Left hindlimb (tissue), 1 donor: ENCODE measurements at regions not wholly inside any gene's neighbourhood (a gene's known extent, or its start where the extent isn't known, plus 50 kb on each side); places are given as distances from the start of the nearest gene placed in this dataset.
"Not testable (repeated sequence)": the region's sequence is repeated elsewhere in the genome, so short reads cannot be mapped to it uniquely, and the experiment has no call there.

Experiments
- DNase-seq: peaks from one replicate; pipeline ENCODE4 v3.0.0-alpha.2; 2018

DNA sequence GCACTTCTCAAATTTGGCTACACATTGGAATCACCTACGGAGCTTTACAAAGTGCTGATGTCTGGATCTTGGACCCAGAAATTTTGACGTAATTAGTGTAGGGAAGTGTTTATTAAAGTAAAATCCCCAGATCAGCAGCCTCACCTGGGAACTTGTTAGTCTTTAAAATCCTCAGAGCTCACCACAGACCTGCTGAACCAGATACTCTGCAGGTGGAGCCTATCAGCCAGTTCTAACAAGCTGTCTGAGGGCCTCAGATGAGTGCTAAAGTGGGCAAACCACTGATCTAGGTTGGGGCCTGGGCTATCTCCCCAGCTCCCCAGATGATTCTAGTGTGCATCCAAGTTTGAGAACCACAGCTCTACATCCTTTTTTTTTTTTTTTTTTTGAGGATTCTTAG, 436.0 kb downstream of the ETS1 start:
- DNase-seq, result no peak

DNA sequence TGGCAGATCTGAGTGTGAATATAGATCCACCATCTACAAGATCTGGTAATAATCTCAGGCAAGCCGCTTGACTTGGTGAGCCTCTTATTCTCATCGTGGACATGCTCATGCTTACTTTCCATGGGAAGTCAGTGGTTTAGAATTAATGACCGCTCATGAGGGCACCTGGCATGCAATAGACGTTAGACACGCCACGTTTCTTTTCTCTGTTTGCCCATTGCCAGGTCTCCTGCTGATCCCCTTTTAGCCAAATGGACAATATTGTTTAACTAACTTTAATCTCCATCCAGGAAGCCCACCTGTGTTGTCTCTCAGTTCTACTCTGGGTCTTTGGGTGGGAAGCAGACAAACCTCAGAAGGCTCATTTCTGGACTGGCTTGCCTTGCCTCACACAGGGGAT, 439.1 kb downstream of the ETS1 start:
- DNase-seq, result no peak

DNA sequence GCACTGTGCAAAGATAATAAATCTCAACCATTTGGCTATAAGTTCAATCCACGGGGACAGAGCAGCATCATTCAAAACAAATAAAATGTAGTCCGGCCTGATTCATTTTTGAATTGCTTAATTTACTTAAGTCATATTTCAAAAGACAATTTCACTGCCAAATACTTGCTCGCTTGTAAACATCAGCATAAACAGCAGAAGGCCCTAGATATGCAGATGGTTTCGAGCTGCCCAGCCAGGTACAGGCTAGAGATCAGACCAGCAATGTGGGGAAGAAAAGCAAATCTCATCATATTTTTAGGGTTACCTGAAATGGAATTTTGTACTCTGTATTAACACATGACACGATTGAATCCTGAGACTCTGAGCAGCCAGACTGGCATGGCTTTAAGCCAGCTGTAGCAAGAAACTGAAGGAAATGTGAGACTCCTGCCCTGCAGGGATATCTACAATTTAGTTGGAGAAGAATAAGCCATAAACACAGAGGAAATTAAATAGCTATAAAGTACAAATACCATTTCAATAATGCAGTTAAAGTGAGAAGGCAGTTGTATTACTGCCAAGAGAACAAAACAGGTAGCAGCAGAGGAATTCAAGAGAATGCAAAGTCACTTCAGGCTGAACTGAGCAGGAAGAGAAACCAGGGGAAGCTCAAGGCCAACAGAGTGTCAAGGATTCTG, 440.3 kb downstream of the ETS1 start:
- DNase-seq, result no peak

DNA sequence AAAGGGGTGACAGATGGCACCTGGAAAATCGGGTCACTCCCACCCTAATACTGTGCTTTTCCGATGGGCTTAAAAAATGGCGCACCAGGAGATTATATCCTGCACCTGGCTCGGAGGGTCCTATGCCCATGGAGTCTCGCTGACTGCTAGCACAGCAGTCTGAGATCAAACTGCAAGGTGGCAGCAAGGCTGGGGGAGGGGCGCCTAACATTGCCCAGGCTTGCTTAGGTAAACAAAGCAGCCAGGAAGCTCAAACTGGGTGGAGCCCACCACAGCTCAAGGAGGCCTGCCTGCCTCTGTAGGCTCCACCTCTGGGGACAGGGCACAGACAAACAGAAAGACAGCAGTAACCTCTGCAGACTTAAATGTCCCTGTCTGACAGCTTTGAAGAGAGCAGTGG, 447.1 kb downstream of the ETS1 start:
- DNase-seq, result not testable (repeated sequence)

DNA sequence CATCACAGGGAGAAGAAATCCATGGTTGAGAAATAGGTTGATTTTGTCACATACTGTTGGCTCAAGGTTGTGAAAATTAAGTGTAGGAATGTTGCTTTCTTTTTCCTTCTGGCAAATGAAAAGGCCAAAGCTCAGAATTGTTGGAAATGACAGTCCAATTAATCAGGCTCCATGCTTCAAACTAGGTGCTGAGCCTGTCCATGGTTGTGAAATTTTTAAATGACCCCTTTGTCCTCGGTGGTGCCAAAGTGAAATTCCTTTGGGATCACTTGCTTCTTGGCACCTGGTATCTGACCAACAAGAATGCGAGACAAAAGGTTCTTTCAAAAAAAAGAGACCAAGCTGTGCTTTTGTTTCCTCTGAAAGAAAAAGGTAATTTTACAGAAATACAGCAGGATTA, 451.9 kb downstream of the ETS1 start:
- no peak for DNase-seq

DNA sequence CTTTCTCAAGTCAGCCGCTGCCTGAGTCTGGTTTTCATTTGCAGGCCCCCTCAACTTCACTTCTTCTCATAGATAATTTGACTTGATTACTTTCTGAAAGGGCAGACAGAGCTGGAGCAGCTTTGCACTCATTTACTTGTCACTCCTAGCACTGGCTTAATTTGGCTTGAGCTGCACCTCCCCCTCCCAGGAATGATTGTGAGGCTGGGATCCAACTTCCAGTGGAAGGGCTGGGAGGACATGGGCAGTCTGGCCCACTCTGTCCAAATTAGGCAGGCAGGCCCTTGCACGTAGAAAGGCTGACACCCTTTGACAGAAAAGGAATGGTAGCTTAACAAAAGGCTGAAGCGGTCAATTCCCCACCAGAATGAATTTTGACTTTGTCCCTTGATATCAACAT, 453.9 kb downstream of the ETS1 start:
- no peak for DNase-seq

DNA sequence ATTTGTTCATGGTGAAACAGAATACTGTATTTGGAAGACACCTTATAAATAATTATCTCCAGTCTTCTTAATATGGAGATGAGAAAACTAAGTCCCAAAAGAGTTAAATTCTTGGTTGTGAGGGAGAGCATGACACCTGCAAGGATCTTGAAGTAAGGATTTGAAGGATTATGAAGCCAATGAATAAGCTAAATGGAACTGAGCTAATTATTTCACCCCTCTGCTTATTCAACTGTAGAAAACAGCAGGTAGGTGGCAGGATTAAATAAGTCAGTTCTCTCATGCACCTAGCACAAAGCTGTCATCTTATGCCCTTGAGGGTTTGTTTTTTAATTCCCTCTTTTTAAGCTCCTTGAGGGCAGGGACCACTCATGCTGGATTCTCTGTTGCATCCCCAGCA, 457.3 kb downstream of the ETS1 start:
- no peak for DNase-seq

DNA sequence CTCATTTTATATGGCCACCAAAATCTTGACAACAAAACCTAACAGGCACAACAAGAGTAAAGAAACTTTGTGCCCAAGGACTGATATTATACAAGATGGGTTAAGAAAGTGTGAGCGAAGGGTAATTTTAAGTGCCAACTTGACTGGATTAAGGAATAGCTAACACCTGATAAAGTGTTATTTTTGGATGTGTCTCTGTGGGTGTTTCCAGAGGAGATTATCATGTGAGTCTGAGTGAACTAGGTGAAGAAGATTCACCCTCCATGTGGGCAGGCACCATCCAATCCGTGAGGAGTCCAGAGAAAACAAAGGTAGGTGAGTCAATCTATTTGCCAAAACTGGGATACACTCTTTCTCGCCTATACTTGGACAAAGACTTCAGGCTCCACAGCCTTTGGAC, 461.6 kb downstream of the ETS1 start:
- DNase-seq, result no peak

DNA sequence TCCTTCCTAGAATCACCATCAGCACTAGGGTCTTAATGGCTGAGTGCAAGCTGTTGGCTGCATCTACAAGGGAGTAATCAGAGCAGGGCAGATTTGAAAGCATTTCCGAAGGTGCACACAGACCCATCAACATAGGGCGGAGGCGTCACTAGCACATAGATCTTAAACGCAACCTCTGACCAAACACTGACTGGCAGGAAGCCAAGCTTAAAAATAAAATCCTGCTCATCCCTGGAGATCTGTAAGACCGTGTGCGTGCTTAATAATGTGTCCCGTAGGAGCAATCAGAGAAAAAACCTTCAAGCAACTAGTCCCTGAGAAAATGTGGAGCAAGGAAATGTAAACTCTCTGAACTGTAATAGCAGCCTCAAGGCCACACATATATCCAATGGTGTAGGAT, 470.5 kb downstream of the ETS1 start:
- DNase-seq, result no peak

DNA sequence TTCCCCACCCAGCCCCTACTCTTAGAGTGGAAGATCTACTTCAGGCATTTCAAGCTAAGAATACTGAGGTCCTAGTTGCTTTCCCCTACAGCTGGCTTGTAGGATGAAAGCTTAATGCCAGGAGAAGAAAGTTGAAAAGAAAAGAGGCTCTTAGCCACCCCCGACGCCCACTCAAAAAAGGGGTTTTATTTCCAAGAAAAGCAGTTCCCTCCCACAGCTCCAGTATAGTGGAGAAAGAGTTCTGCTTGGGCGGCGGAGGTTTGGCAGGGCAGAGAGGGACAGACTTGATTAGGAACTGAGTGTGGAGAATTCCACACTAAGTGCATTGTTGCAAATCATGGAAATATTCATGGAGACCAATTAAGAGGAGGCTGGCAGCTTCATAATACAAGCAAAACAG, 470.9 kb downstream of the ETS1 start:
- DNase-seq, result no peak

DNA sequence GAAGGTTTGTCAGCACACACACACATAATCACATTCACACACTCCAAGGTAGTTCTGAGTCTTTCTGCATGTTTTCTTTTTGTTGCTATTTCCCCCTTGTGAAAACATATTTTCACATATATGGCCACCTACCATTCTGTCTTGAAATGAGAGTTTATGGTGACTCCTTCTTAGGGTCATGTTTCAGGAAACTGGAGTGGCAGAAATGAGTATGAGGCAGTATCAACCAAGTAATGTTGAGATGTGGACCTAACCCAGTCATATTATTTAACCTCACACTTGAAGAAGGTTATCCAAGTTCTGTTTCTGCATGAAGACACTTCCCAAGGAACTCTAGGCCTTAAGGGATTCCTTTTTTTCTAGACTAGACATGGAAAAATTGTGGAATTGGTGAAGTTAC, 481.4 kb downstream of the ETS1 start:
- DNase-seq, result no peak

DNA sequence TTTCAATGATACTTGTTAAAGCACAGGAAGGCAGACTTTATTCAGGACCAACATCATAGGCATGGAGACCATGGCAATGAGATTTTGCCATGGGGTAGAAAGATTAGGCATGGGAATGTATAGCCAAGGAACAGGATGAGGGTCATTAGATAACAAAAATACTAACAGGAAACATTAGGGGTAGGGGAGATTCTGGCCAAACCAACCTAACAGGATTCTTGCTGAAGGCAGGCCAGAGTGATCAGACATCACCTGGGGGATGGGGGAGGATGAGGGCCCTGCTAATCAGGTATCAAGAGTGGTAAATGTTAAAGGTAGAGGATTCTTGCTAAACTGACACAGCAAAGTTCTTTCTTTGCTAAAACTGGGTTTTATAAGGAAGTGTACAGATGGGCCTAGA, 481.8 kb downstream of the ETS1 start:
- DNase-seq, result no peak

DNA sequence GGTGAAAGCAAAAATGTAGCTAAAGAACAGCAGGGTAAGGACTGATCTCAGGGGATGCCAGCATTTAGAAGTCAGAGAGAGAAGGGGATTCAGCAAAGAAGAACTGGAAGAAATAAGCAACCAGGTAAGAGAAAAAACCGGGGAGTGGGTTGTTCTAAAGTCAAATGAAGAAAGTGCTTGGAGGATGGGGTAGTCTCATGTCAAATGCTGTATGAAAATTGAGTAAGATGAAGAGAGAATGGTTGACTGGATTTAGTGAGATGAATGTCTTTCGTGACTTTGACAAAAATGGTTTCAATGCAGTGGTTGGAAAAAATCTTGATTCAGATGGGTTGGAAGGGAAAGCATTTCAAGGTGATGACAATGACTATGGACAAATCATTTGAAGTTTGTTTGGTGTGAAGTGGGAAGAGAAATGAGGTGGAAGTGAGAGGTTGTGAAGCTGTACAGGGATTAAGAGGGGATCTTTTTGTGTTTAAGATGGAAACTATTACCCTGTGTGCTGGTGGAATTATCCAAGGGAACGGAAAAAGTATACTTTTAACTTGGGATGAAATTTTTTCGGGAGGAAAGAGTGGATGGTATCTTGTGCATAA, 484.0 kb downstream of the ETS1 start:
- DNase-seq, result no peak

DNA sequence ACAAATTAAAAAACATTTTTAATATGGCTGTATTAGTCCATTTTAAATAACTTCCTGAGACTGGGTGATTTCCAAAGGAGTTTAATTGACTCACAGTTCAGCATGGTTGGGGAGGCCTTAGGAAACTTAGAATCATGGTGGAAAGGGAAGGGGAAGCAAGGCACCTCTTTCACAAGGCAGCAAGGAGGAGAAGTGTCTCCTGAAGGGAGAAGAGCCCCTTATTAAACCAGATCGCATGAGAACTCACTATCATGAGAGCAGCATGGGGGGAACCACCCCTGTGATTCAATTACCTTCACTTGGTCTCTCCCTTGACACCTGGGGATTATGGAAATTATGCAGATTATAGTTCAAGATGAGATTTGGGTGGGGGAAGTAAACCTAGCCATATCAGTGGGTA, 488.6 kb downstream of the ETS1 start:
- no peak for DNase-seq

DNA sequence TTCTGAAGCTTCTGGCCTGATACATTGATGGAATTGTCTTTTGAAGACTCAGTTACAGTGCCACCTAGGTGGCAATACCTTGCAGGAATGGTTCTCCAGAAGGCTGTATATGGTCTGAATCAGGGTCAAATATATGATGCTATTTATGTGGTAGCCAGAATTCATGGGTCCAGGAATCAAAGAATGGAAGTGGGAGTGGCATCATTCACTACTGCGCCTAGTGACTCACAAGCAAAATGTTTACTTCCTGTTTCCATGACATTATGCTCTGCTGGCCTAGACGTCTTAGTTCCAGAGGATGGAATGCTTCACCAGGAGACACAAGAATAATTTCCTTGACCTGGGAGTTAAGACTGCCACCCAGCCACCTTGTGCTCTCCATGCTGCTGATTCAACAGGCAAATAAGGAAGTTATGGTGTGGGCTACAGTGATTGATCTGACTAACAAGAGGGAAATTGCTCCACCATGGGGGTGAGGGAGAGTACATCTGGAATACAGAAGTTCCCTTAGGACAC, 491.8 kb downstream of the ETS1 start:
- no peak for DNase-seq

DNA sequence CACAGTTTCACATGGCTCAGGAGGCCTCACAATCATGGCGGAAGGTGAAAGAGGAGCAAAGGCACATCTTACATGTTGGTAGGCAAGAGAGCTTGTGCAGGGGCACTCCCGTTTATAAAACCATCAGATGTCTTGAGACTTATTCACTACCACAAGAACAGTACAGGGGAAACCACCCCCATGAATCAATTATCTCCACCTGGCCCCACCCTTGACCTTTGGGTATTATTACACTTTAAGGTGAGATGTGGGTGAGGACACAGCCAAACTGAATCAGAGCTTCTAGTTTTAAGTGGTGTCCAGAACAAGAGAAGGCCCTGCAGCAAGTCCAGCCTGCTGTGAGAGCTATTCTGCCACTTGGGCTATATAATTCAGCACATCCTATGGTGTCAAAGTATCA, 493.7 kb downstream of the ETS1 start:
- no peak for DNase-seq

DNA sequence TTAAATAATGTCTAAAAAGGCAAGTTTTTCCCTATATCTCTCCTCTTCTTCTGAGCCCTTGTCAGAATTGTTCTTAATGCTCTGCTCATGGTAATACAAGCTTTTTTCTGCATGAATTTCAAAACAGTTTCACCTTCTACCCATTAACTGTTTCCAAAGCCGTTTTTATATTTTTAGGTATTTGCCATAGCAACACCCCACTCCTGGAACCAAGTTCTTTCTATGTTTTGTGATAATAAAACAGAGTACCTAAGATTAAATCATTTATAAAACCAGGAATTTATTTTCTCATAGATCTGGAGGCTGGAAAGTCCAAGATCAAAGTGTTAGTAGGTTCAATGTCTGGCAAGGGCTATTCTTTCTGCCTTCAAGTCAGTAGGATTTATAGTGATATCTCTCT, 497.4 kb downstream of the ETS1 start:
- no peak for DNase-seq

DNA sequence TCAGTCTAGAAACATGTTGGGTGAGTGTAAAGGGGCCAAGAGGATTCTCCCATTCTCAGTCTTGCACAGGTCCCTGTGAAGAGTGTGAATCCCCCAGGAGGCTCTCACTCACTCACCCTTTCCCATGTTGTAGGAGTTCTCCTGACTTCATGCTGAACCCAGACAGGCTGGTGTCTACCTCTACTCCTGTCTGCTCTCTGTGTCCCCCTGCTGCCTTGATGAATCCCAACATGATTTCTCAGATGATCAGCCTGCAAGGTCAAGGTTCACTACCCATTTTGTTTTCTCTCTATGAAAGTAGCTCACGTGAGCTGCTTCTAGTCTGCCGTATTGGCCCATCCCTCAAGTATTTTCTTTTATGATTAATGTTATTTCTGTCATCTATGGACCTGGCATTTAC, 500.6 kb downstream of the ETS1 start:
- DNase-seq, result no peak

DNA sequence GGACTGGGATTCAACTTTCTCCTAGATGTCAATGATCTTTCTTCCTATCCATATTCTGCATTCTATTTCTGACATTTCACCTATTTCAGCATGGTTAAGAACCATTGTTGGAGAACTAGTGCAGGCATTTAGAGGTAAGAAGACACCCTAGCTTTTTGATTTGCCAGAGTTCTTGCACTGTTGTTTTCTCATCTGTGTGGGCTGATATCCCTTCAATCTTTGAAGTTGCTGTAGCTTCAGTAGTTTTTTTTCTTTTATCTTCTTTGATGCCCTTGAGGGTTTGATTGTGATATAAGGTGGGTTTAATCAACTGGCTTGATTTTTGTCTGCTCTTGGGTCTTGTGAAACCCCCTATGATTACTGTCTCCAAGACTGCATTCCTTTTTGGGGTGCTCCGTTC, 502.1 kb downstream of the ETS1 start:
- DNase-seq, result no peak

DNA sequence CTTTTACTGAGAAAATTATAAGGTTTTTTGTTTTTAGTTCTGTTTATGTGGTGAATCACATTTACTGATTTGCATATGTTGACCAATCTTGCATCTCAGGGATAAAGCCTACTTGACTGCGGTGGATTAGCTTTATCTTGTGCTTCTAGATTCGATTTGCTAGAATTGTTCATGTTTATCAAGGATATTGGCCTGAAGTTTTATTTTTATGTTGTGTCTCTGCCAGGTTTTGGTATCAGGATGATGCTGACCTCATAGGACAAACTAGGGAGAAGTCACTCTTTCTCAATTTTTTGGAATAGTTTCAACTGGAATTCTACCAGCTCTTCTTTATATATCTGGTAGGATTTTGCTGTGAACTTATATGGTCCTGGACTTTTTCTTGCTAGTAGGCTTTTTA, 504.8 kb downstream of the ETS1 start:
- DNase-seq, result no peak

DNA sequence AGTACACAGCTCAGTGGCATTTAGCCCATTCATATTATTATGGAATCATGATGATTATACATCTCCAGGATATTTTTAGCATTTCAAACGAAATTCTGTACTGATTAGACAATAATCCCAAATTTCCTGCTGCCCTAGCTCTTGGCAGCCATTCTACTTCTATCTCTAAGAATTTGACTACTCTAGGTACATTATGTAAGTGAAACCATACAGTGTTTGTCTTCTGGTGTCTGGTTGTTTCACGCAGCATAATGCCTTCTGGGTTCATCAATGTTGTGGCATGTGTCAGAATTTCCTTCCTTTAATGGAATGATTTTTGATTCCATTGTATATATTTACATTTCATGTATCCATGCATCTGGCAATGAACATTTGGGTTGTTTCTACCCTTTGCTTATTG, 517.7 kb downstream of the ETS1 start:
- DNase-seq, result no peak

DNA sequence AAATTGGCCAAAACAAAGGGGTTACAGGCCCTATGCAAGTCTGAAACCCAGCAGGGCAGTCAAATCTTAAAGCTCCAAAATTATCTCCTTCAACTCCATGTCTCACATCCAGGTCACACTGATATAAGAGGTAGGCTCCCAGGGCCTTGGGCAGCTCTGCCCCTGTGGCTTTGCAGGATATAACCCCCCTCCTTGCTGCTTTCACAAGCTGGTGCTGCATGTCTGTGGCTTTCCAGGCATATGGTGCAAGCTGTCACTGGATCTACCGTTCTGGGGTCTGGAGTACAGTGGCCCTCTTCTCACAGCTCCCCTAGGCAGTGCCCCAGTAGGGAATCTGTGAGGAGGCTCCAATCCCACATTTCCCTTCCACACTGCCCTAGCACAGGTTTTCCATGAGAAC, 519.6 kb downstream of the ETS1 start:
- DNase-seq, result no peak

DNA sequence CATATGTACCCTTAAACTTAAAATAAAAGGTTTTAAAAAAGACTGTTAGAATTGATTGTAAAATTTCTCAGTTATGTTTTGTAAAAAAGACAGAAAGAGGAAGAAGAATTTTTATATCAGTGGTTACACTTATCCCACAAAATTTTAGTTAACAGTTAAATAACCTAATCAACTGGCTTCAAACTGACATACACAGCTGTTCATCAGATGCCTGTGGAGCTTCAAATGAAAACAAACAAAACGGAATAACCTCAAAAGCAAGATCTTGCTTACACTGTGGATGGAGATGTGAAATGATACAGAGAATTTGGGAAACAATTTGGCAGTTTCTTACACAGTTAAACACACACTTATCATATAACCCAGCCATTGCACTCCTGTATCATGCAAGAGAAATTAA, 521.0 kb downstream of the ETS1 start:
- no peak for DNase-seq

DNA sequence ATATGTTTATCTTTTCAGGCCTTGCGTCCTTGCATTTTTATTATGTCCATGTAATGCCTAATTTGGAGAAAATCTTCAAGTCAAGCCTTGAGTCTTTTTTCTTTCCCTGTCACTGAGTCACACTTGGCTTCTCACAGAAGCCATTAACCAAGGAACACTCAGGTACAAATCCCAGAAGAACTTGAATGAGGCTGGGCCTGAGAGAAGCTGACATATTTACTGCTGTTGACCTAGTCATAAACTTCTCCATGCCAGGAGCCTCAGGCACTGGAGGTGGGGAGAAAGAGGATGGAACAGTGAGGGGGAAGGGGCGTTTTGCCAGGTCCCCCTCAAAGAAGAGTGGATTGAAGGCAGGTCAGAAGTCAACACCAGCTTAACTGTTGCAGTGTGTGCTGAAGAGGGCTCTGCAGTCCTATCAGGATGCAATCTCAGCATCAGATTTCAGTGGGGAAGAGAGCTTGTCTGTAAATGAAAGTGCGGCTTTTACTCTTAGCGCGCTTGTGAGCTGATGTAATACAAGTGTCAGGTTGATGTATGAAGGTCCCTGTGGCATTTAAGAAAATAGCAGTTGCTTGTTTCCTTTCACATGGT, 526.0 kb downstream of the ETS1 start:
- DNase-seq, result no peak
